ENCODE measurements at regions not wholly inside any gene's neighbourhood (a gene's known extent, or its start where the extent isn't known, plus 50 kb on each side); places are given as distances from the start of the nearest gene placed in this dataset.

- H3K9me3 ChIP-seq (ENCODE audit: control insufficient read depth in 1 of 2, insufficient read depth in 1 of 2, low read length in 2 of 2): peaks cover 0 to 3% of the 10 kb centered on the region in 2 experiments
- Mint-ChIP-seq H3K27ac (no peak overlapping the region), H3K9me3 (no peaks in the 10 kb centered on the region), H3K4me1 (ENCODE audit: low read depth) (no peaks in the 10 kb centered on the region), H3K4me3 (no peak overlapping the region), H3K27me3 (no peaks in the 10 kb centered on the region), H3K36me3 (ENCODE audit: low read depth) (no peaks in the 10 kb centered on the region)
- ChIA-PET POLR2A (no interaction called here), CTCF (no interaction called here)
- no peaks in the 10 kb centered on the region for H3K4me1 ChIP-seq (ENCODE audit: insufficient read depth, low read length)
- TF ChIP-seq CTCF (IDR thresholded peaks at IDR 0.05): no peak
- ATAC-seq (ENCODE audit: poor library complexity) (no peak), DNase-seq (no peak)
- no peak overlapping the region for H3K27ac ChIP-seq (ENCODE audit: low read depth in 1 of 2, low read length in 2 of 2)
- H3K36me3 ChIP-seq (ENCODE audit: insufficient read depth, low read length): no peaks in the 10 kb centered on the region
- intact Hi-C loops (cut with DNase I, micrococcal nuclease): no loop called here
- no peaks in the 10 kb centered on the region for H3K27me3 ChIP-seq (ENCODE audit: control insufficient read depth in 1 of 2, insufficient read depth in 2 of 2, low read length in 2 of 2)
- H3K4me3 ChIP-seq (ENCODE audit: low read length): no peak overlapping the region
Measured at GRCh38 chr18:43789234-43790000, 512.1 kb upstream of the SYT4 start.

GRCh38 chr18:43793910-43794309 lies 516.6 kb upstream of the SYT4 start:
- Histone ChIP-seq H3K36me3 (ENCODE audit: insufficient read depth, low read length) (no peaks in the 10 kb centered on the region), H3K9me3 (ENCODE audit: control insufficient read depth in 1 of 2, insufficient read depth in 1 of 2, low read length in 2 of 2) (peaks cover 0 to 4% of the 10 kb centered on the region in 2 experiments), H3K27me3 (ENCODE audit: control insufficient read depth in 1 of 2, insufficient read depth in 2 of 2, low read length in 2 of 2) (no peaks in the 10 kb centered on the region), H3K4me3 (ENCODE audit: low read length) (no peak overlapping the region), H3K27ac (ENCODE audit: low read depth in 1 of 2, low read length in 2 of 2) (no peak overlapping the region), H3K4me1 (ENCODE audit: insufficient read depth, low read length) (no peaks in the 10 kb centered on the region)
- Mint-ChIP-seq H3K27ac (no peak overlapping the region), H3K4me1 (ENCODE audit: low read depth) (no peaks in the 10 kb centered on the region), H3K27me3 (no peaks in the 10 kb centered on the region), H3K36me3 (ENCODE audit: low read depth) (no peaks in the 10 kb centered on the region), H3K4me3 (no peak overlapping the region), H3K9me3 (no peaks in the 10 kb centered on the region)
- intact Hi-C loops (cut with DNase I, micrococcal nuclease): no loop called here
- no peak for DNase-seq
- POLR2A ChIA-PET: no interaction called here
- CTCF ChIA-PET: no interaction called here
- TF ChIP-seq CTCF (IDR thresholded peaks at IDR 0.05): no peak
- no peak for ATAC-seq (ENCODE audit: poor library complexity)

- TF ChIP-seq CTCF (IDR thresholded peaks at IDR 0.05): no peak
- POLR2A ChIA-PET: no interaction called here
- Mint-ChIP-seq H3K27me3 (no peaks in the 10 kb centered on the region), H3K4me1 (ENCODE audit: low read depth) (no peaks in the 10 kb centered on the region), H3K9me3 (no peaks in the 10 kb centered on the region), H3K4me3 (no peak overlapping the region), H3K27ac (no peak overlapping the region), H3K36me3 (ENCODE audit: low read depth) (no peaks in the 10 kb centered on the region)
- Histone ChIP-seq H3K27ac (ENCODE audit: low read depth in 1 of 2, low read length in 2 of 2) (no peak overlapping the region), H3K4me1 (ENCODE audit: insufficient read depth, low read length) (no peaks in the 10 kb centered on the region), H3K9me3 (ENCODE audit: control insufficient read depth in 1 of 2, insufficient read depth in 1 of 2, low read length in 2 of 2) (peaks cover 0 to 4% of the 10 kb centered on the region in 2 experiments), H3K27me3 (ENCODE audit: control insufficient read depth in 1 of 2, insufficient read depth in 2 of 2, low read length in 2 of 2) (no peaks in the 10 kb centered on the region), H3K4me3 (ENCODE audit: low read length) (no peak overlapping the region), H3K36me3 (ENCODE audit: insufficient read depth, low read length) (no peaks in the 10 kb centered on the region)
- CTCF ChIA-PET: no interaction called here
- intact Hi-C loops (cut with DNase I, micrococcal nuclease): no loop called here
- ATAC-seq (ENCODE audit: poor library complexity) (no peak), DNase-seq (no peak)
Measured at GRCh38 chr18:43794363-43794762, 517.1 kb upstream of the SYT4 start.
